GM12878 (cell line): ENCODE measurements at regions not wholly inside any gene's neighbourhood (a gene's known extent, or its start where the extent isn't known, plus 50 kb on each side); places are given as distances from the start of the nearest gene placed in this dataset.

Source experiments
- BCL11A ChIP-seq: IDR thresholded peaks from 2 replicates; pipeline ENCODE4 v1.6.1; 2011; ENCODE audit warnings: low read depth, low read length
- CREB1 ChIP-seq: IDR thresholded peaks from 2 replicates; pipeline ENCODE4 v1.6.1; 2012; ENCODE audit warnings: low read depth, mild to moderate bottlenecking, inconsistent platforms
- IKZF2 ChIP-seq, 2 experiments: fragments of 450-650 bp; IDR thresholded peaks; 2 replicates each; pipeline ENCODE4 v1.6.1; 2017; ENCODE audit warnings: mild to moderate bottlenecking in 2 of 2, moderate library complexity in 2 of 2
- KLF5 ChIP-seq: fragments of 450-650 bp; IDR thresholded peaks from 2 replicates; pipeline ENCODE4 v1.6.1; 2014; ENCODE audit warnings: mild to moderate bottlenecking; ENCODE audit not compliant: partially characterized antibody
- NFYB ChIP-seq: IDR thresholded peaks from 2 replicates; pipeline ENCODE4 v1.6.1; 2011; ENCODE audit warnings: low read depth, mild to moderate bottlenecking, low read length, improper control_type of control experiment, moderate library complexity; ENCODE audit not compliant: insufficient read depth
- NR2C2 ChIP-seq: IDR thresholded peaks from 2 replicates; pipeline ENCODE4 v1.6.1; 2011; ENCODE audit warnings: borderline replicate concordance, low read depth; ENCODE audit not compliant: control insufficient read depth, insufficient read length
- PAX5 ChIP-seq: IDR thresholded peaks from 2 replicates; pipeline ENCODE4 v1.6.1; 2011; ENCODE audit warnings: low read depth, low read length, borderline replicate concordance
- SMC3 ChIP-seq: IDR thresholded peaks from 2 replicates; pipeline ENCODE4 v1.6.1; 2011; ENCODE audit warnings: low read length, improper control_type of control experiment, borderline replicate concordance
- SUPT20H ChIP-seq: IDR thresholded peaks from 2 replicates; pipeline ENCODE4 v1.6.1; 2011; ENCODE audit warnings: low read depth, mild to moderate bottlenecking, low read length, moderate library complexity, borderline replicate concordance; ENCODE audit not compliant: control insufficient read depth
- TBL1XR1 ChIP-seq: IDR thresholded peaks from 2 replicates; pipeline ENCODE4 v1.6.1; 2012; ENCODE audit warnings: low read depth, low read length, improper control_type of control experiment
- ZNF622 ChIP-seq: fragments of 450-650 bp; IDR thresholded peaks from 2 replicates; pipeline ENCODE4 v1.6.1; 2017; ENCODE audit warnings: mild to moderate bottlenecking, inconsistent platforms
- TF ChIP-seq, protein P1 (sequence below): IDR thresholded peaks from 2 replicates; pipeline ENCODE4 v1.6.1; 2012; ENCODE audit warnings: improper control_type of control experiment, low read depth, low read length; ENCODE audit not compliant: insufficient replicate concordance
- TF ChIP-seq, protein P2 (sequence below): IDR thresholded peaks from 2 replicates; pipeline ENCODE4 v1.6.1; 2012; ENCODE audit warnings: low read depth, low read length, improper control_type of control experiment
- TF ChIP-seq, protein P3 (sequence below): fragments of 450-650 bp; formaldehyde crosslinking; IDR thresholded peaks from 2 replicates; pipeline ENCODE4 v1.4.0; 2020; ENCODE audit warnings: mild to moderate bottlenecking, moderate library complexity

DNA sequence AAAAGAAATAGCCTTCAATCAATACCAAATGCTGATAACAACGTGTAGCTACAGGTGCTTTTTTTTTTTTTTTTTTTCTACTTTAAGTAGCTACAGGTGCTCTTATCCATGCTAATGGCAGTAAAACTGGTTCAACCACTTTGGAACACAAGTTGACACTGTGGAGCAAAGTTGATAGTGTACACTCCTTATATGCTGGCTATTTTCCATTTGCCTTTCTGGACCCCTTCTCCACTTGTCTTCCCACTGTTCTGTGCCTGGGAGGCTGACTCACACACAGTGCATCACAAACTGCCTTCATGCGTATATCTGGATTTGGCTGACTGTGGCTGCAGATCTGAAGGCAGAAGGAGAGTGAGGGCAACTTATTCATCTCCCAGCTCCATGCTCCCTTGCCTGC, 247.9 kb downstream of the MSX2 start (continued):
- TF ChIP-seq, protein P1, sequence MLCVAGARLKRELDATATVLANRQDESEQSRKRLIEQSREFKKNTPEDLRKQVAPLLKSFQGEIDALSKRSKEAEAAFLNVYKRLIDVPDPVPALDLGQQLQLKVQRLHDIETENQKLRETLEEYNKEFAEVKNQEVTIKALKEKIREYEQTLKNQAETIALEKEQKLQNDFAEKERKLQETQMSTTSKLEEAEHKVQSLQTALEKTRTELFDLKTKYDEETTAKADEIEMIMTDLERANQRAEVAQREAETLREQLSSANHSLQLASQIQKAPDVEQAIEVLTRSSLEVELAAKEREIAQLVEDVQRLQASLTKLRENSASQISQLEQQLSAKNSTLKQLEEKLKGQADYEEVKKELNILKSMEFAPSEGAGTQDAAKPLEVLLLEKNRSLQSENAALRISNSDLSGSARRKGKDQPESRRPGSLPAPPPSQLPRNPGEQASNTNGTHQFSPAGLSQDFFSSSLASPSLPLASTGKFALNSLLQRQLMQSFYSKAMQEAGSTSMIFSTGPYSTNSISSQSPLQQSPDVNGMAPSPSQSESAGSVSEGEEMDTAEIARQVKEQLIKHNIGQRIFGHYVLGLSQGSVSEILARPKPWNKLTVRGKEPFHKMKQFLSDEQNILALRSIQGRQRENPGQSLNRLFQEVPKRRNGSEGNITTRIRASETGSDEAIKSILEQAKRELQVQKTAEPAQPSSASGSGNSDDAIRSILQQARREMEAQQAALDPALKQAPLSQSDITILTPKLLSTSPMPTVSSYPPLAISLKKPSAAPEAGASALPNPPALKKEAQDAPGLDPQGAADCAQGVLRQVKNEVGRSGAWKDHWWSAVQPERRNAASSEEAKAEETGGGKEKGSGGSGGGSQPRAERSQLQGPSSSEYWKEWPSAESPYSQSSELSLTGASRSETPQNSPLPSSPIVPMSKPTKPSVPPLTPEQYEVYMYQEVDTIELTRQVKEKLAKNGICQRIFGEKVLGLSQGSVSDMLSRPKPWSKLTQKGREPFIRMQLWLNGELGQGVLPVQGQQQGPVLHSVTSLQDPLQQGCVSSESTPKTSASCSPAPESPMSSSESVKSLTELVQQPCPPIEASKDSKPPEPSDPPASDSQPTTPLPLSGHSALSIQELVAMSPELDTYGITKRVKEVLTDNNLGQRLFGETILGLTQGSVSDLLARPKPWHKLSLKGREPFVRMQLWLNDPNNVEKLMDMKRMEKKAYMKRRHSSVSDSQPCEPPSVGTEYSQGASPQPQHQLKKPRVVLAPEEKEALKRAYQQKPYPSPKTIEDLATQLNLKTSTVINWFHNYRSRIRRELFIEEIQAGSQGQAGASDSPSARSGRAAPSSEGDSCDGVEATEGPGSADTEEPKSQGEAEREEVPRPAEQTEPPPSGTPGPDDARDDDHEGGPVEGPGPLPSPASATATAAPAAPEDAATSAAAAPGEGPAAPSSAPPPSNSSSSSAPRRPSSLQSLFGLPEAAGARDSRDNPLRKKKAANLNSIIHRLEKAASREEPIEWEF: no peak
- no peak for TF ChIP-seq SUPT20H
- TF ChIP-seq NFYB: no peak
- TF ChIP-seq NR2C2: no peak
- no peak for TF ChIP-seq PAX5
- TF ChIP-seq TBL1XR1: no peak
- no peak for TF ChIP-seq CREB1
- TF ChIP-seq KLF5: no peak
- no peak for TF ChIP-seq SMC3
- TF ChIP-seq IKZF2 (IDR thresholded peaks at IDR 0.05): no peak
- TF ChIP-seq, protein P2, sequence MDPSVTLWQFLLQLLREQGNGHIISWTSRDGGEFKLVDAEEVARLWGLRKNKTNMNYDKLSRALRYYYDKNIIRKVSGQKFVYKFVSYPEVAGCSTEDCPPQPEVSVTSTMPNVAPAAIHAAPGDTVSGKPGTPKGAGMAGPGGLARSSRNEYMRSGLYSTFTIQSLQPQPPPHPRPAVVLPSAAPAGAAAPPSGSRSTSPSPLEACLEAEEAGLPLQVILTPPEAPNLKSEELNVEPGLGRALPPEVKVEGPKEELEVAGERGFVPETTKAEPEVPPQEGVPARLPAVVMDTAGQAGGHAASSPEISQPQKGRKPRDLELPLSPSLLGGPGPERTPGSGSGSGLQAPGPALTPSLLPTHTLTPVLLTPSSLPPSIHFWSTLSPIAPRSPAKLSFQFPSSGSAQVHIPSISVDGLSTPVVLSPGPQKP: no peak
- TF ChIP-seq, protein P3, sequence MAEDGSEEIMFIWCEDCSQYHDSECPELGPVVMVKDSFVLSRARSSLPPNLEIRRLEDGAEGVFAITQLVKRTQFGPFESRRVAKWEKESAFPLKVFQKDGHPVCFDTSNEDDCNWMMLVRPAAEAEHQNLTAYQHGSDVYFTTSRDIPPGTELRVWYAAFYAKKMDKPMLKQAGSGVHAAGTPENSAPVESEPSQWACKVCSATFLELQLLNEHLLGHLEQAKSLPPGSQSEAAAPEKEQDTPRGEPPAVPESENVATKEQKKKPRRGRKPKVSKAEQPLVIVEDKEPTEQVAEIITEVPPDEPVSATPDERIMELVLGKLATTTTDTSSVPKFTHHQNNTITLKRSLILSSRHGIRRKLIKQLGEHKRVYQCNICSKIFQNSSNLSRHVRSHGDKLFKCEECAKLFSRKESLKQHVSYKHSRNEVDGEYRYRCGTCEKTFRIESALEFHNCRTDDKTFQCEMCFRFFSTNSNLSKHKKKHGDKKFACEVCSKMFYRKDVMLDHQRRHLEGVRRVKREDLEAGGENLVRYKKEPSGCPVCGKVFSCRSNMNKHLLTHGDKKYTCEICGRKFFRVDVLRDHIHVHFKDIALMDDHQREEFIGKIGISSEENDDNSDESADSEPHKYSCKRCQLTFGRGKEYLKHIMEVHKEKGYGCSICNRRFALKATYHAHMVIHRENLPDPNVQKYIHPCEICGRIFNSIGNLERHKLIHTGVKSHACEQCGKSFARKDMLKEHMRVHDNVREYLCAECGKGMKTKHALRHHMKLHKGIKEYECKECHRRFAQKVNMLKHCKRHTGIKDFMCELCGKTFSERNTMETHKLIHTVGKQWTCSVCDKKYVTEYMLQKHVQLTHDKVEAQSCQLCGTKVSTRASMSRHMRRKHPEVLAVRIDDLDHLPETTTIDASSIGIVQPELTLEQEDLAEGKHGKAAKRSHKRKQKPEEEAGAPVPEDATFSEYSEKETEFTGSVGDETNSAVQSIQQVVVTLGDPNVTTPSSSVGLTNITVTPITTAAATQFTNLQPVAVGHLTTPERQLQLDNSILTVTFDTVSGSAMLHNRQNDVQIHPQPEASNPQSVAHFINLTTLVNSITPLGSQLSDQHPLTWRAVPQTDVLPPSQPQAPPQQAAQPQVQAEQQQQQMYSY (CRISPR knock-in tag): no peak
- TF ChIP-seq ZNF622: no peak
- no peak for TF ChIP-seq BCL11A
